ENCODE measurements at regions not wholly inside any gene's neighbourhood (a gene's known extent, or its start where the extent isn't known, plus 50 kb on each side); places are given as distances from the start of the nearest gene placed in this dataset.
"Not testable (repeated sequence)": the region's sequence is repeated elsewhere in the genome, so short reads cannot be mapped to it uniquely, and the experiment has no call there.

GRCh38 chr16:13823501-13823900, 96.5 kb upstream of the ERCC4 start:
- DNase-seq = no peak

GRCh38 chr16:13829697-13830299, 90.2 kb upstream of the ERCC4 start:
- peak; percentile 37 for DNase-seq

GRCh38 chr16:13833515-13833914, 86.4 kb upstream of the ERCC4 start:
- DNase-seq = no peak

- DNase-seq = no peak
These were observed 84.6 kb upstream of the ERCC4 start for GRCh38 chr16:13835387-13835786.

- no peak for DNase-seq
These were observed 83.8 kb upstream of the ERCC4 start for GRCh38 chr16:13835935-13836730.

- DNase-seq = no peak
These were observed 81.4 kb upstream of the ERCC4 start for GRCh38 chr16:13838401-13839190.

GRCh38 chr16:13839577-13839976, 80.4 kb upstream of the ERCC4 start:
- DNase-seq = no peak

- no peak for DNase-seq
These were observed 74.7 kb upstream of the ERCC4 start for GRCh38 chr16:13845232-13845631.

GRCh38 chr16:13848795-13849194, 71.2 kb upstream of the ERCC4 start:
- DNase-seq = no peak

- DNase-seq = not testable (repeated sequence)
These were observed 69.8 kb upstream of the ERCC4 start for GRCh38 chr16:13850173-13850572.

- DNase-seq = no peak
These were observed 67.1 kb upstream of the ERCC4 start for GRCh38 chr16:13852827-13853226.

- DNase-seq = no peak
These were observed 63.6 kb upstream of the ERCC4 start for GRCh38 chr16:13856398-13856797.

- DNase-seq = no peak
These were observed 63.0 kb upstream of the ERCC4 start for GRCh38 chr16:13856811-13857511.

GRCh38 chr16:13858873-13859580, 60.9 kb upstream of the ERCC4 start:
- no peak for DNase-seq

- no peak for DNase-seq
These were observed 56.7 kb upstream of the ERCC4 start for GRCh38 chr16:13863075-13863765.

GRCh38 chr16:13864689-13865088, 55.3 kb upstream of the ERCC4 start:
- no peak for DNase-seq

GRCh38 chr16:13866073-13866472, 53.9 kb upstream of the ERCC4 start:
- no peak for DNase-seq
